ENCODE measurements at regions not wholly inside any gene's neighbourhood (a gene's known extent, or its start where the extent isn't known, plus 50 kb on each side); places are given as distances from the start of the nearest gene placed in this dataset.

DNA sequence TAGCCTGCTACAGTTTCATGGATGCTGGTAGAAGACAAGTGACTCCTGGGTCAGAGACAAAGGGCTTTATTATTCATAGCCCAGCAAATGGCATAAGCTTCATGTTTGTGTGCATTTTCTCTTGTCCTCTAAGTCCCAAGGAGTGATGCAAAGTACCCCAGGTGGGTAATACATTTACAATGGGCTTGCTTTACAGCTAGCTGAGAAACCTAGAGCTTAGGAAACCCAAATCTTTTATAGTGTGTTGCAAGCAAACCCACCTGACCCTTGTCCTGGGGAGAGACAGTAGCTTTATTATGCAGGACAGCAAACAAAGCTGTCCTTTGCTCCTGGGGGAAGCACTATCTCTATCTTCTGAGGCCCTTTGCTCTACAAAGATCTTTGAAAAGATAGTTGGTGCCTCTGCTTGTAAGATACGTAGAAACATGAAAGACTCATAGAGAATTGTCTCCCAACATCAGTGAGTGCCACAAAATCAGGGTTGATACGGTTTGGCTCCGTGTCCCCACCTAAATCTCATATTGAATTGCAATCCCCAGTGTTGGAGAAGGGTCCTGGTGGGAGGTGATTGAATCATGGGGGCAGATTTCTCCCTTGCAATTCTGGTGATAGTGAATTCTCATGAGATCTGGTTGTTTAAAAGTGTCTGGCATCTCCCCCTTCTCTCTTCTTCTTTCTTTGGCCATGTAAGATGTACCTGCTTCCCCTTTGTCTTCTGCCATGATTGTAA is 315.8 kb upstream of the USP24 start:
- no peak for DNase-seq
- H3K18ac ChIP-seq (ENCODE audit: insufficient read length, low read depth, low read length), result no peak overlapping the region
- no peaks in the 10 kb centered on the region for H3K4me1 ChIP-seq (ENCODE audit: insufficient read depth, low read length)
- H3K4ac ChIP-seq (ENCODE audit: low read depth, low read length), result no peak overlapping the region
- no peak overlapping the region for H2AFZ ChIP-seq (ENCODE audit: low read length)
- H3K27ac ChIP-seq (ENCODE audit: insufficient read length, low read depth, low read length), result no peak overlapping the region
- H4K91ac ChIP-seq (ENCODE audit: insufficient read length, low read depth, low read length), result no peak overlapping the region
- no peaks in the 10 kb centered on the region for H3K9me3 Mint-ChIP-seq
- no peak overlapping the region for H3T11ph ChIP-seq (ENCODE audit: low read length)
- no peaks in the 10 kb centered on the region for H3K36me3 Mint-ChIP-seq (ENCODE audit: insufficient read depth in 1 of 3, low read depth in 3 of 3)
- no peak overlapping the region for H3K23ac ChIP-seq (ENCODE audit: insufficient read length, low read depth, low read length)
- H4K20me1 ChIP-seq (ENCODE audit: control insufficient read depth, insufficient read depth, insufficient read length), result no peaks in the 10 kb centered on the region
- no peaks in the 10 kb centered on the region for H3K23me2 ChIP-seq (ENCODE audit: insufficient read length, low read depth, low read length, poor library complexity, severe bottlenecking)
- no peaks in the 10 kb centered on the region for H3K79me2 ChIP-seq (ENCODE audit: insufficient read depth, low read length)
- H3K4me2 ChIP-seq (ENCODE audit: insufficient read depth, insufficient read length, low read length), result no peak overlapping the region
- H3K27ac Mint-ChIP-seq, result no peak overlapping the region
- no peaks in the 10 kb centered on the region for H3K9me3 ChIP-seq (ENCODE audit: control insufficient read depth, low read depth, low read length)
- H3K27me3 Mint-ChIP-seq (ENCODE audit: low read depth), result peaks cover 74% of the 10 kb centered on the region
- no peak overlapping the region for H2BK5ac ChIP-seq (ENCODE audit: insufficient read length, low read length)
- no peaks in the 10 kb centered on the region for H3K27me3 ChIP-seq (ENCODE audit: insufficient read depth, low read length)
- H2BK12ac ChIP-seq (ENCODE audit: insufficient read length, low read depth, low read length), result no peak overlapping the region
- H4K5ac ChIP-seq (ENCODE audit: insufficient read length, low read depth, low read length), result no peak overlapping the region
- H3K14ac ChIP-seq (ENCODE audit: insufficient read depth, low read length), result no peak overlapping the region
- TF ChIP-seq, protein P1, sequence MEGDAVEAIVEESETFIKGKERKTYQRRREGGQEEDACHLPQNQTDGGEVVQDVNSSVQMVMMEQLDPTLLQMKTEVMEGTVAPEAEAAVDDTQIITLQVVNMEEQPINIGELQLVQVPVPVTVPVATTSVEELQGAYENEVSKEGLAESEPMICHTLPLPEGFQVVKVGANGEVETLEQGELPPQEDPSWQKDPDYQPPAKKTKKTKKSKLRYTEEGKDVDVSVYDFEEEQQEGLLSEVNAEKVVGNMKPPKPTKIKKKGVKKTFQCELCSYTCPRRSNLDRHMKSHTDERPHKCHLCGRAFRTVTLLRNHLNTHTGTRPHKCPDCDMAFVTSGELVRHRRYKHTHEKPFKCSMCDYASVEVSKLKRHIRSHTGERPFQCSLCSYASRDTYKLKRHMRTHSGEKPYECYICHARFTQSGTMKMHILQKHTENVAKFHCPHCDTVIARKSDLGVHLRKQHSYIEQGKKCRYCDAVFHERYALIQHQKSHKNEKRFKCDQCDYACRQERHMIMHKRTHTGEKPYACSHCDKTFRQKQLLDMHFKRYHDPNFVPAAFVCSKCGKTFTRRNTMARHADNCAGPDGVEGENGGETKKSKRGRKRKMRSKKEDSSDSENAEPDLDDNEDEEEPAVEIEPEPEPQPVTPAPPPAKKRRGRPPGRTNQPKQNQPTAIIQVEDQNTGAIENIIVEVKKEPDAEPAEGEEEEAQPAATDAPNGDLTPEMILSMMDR (conservative IDR thresholded peaks at IDR 0.05), result no peak
- H4K8ac ChIP-seq (replicated peaks; ENCODE audit: insufficient read length, low read depth, low read length), result no peak overlapping the region
- no peak overlapping the region for H3K56ac ChIP-seq (ENCODE audit: insufficient read length, low read depth, low read length)
- H2BK15ac ChIP-seq (ENCODE audit: low read depth, low read length), result no peak overlapping the region
- no peaks in the 10 kb centered on the region for H3K79me1 ChIP-seq (ENCODE audit: insufficient read depth, low read depth, low read length, poor library complexity, severe bottlenecking)
- H2BK120ac ChIP-seq (ENCODE audit: low read depth, low read length, poor library complexity, severe bottlenecking), result no peak overlapping the region
- no peak overlapping the region for H2AK5ac ChIP-seq (ENCODE audit: insufficient read length, low read length)
- H2BK20ac ChIP-seq (ENCODE audit: low read depth, low read length, poor library complexity, severe bottlenecking), result no peak overlapping the region
- no peak overlapping the region for H3K9ac ChIP-seq (ENCODE audit: extremely low read depth, insufficient read length, low read length)
- WGBS (ENCODE audit: extremely low coverage, insufficient read length, low lambda C conversion rate), result no CpG with 5 or more reads among the region's 3 CpGs
- H3K4me1 Mint-ChIP-seq, result peaks cover 13 to 15% of the 10 kb centered on the region in 2 experiments
- no peak overlapping the region for H3K4me3 Mint-ChIP-seq

Data from H9 (cell line).